Epithelial cell of proximal tubule (primary cell): ENCODE measurements at regions not wholly inside any gene's neighbourhood (a gene's known extent, or its start where the extent isn't known, plus 50 kb on each side); places are given as distances from the start of the nearest gene placed in this dataset.

Experiments used
- DNase-seq: peaks from one replicate; pipeline ENCODE4 v3.0.0-alpha.2; 2011; ENCODE audit warnings: low read depth
- H3K4me3 ChIP-seq: 2 replicates; pipeline ENCODE4 v1.5.1; 2011; ENCODE audit warnings: low read depth, mild to moderate bottlenecking, low read length
- TF ChIP-seq, protein P1 (sequence below): conservative IDR thresholded peaks from 2 replicates; pipeline ENCODE4 v1.5.1; 2012; ENCODE audit warnings: low read depth, mild to moderate bottlenecking, low read length

DNA sequence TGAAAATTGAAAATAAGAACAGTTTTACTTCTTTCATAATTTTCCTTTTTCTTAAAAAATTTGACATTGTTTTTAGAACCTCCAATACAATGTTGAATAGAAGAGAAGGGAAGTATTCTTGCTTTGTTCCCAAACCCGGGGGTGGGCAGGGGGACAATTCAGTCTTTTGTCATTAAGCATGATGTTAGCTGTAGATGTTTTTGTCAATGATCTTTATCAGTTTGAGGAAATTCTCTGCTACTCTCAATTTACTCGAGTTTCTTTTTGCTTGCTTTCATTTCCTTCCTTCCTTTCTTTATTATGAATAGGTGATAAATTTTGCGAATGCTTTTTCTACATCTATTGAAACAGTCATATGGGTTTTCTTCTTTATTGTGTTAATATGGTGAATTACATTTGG is 183.2 kb upstream of the FRMD6 start:
- no peak for DNase-seq
- TF ChIP-seq, protein P1, sequence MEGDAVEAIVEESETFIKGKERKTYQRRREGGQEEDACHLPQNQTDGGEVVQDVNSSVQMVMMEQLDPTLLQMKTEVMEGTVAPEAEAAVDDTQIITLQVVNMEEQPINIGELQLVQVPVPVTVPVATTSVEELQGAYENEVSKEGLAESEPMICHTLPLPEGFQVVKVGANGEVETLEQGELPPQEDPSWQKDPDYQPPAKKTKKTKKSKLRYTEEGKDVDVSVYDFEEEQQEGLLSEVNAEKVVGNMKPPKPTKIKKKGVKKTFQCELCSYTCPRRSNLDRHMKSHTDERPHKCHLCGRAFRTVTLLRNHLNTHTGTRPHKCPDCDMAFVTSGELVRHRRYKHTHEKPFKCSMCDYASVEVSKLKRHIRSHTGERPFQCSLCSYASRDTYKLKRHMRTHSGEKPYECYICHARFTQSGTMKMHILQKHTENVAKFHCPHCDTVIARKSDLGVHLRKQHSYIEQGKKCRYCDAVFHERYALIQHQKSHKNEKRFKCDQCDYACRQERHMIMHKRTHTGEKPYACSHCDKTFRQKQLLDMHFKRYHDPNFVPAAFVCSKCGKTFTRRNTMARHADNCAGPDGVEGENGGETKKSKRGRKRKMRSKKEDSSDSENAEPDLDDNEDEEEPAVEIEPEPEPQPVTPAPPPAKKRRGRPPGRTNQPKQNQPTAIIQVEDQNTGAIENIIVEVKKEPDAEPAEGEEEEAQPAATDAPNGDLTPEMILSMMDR, result no peak
- H3K4me3 ChIP-seq, result no peak overlapping the region

DNA sequence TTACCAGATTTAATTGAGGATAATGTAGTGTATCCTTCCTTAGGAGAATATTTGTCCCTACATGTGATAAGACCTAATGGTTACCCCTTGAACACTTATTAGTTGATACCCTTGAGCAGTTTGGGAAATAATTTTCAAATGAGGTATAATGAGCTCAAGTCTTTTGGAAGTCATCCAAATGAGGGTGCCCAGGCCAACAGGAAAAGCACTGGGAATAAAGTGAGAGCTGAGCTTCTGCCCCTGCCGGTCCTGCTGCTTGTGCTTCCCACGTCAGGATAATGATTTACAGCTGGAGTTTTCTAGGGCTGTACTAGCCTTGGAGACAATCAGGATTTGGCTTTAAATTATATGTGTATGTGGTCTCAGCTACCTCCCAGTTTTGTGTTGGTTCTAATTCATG is 178.8 kb upstream of the FRMD6 start:
- TF ChIP-seq, protein P1, result no peak
- no peak overlapping the region for H3K4me3 ChIP-seq
- DNase-seq, result peak; percentile 38

DNA sequence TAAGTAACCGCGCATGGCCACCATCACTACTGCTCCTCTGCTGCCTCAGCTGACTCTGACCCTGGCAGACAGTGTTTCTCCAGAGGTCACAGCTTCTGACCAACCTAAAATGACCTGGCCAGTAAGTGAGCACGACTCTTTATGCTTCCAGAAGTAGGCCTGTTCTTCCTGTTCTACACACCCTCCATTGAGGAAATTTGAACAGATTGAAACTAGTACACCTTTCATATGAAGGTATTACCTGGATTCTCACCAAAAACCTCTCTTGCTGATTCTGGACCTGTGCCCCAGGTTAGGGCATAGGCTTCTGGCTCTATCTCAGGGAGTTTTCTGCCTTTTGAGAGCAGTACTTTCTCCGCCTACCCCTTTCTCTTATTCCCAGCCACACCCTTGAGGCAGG is 178.4 kb upstream of the FRMD6 start:
- TF ChIP-seq, protein P1, result no peak
- DNase-seq, result no peak
- H3K4me3 ChIP-seq, result no peak overlapping the region

DNA sequence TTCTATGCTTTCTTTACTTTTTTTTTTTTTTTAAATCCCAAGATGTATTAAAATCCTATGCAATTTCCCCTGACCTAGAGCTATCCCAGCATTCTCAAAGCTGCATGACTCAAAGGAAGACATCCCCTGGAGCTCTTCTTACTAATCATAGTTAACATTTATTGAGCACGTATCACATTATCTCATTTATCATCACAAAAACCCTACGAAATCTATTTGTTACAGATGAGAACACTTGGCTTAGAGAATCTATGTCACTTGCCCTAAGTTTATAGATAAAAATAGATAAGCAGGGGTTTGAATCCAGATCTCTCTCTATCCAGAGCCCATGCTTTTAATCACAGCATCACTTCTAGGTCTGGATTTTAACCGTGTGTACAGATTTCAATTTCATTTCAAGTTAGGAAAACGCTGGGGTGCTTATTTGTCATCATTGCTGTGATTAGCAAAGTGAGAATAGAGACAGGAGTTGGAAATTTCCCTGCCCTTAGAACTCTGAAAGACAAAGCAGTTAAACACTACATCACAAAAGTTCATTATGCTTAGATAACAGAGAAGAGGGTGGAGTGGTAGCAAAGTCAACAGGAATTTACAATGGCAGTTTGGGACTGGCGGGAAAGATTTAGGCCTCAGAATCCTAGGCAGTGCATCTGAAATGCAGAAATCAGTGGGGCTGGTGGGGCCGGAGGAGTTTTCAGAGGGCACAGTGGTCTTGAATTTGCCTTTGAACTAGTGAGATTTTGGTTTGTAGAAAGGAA is 177.7 kb upstream of the FRMD6 start:
- DNase-seq, result no peak

DNA sequence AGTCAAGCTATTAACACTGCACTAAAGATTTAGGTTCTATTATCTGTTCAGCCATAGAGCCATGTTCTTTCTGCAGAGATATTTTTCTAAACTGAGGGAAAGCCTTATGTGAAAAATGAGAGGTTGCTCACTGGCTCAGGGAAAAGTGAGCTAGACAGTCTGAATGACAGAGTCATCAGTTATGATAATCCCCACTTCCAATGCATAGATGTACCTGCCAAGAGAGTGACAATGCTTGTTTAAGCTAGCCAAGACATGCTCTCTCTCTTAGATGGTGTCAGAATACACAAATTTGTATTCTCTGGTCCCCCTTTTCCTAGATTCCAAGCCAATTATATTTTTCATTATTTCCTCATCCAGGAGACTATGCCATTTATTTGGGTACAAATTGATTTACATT is 176.9 kb upstream of the FRMD6 start:
- DNase-seq, result no peak
- H3K4me3 ChIP-seq, result no peak overlapping the region
- TF ChIP-seq, protein P1, result no peak

More for the DNA sequence above, 177.7 kb upstream of the FRMD6 start:
- TF ChIP-seq, protein P1, result no peak
- H3K4me3 ChIP-seq, result no peak overlapping the region

DNA sequence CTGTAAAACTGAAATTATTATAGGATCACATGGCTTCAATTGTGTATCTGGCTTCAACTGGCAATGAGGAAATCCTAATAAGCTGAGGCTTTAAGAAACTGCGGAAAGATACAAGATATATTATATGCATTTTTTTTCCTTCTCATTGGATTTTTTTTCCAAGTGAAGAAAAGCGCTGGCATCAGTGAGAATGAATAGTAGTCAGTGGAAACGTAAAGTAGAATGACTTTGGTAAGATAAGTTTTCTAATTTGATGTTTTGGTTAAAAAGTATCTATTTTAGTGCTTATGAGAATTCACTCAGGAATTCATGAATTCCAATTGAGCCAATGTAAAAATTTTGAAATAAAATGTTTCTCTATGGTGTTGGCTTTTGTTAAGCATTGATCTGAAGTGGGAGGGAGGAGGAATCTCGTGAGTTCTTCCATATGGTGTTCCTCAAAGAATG is 173.5 kb upstream of the FRMD6 start:
- TF ChIP-seq, protein P1, result no peak
- no peak overlapping the region for H3K4me3 ChIP-seq
- DNase-seq, result no peak
